PC-3 (cell line): ENCODE measurements at regions not wholly inside any gene's neighbourhood (a gene's known extent, or its start where the extent isn't known, plus 50 kb on each side); places are given as distances from the start of the nearest gene placed in this dataset.

Experiments used
- EZH2 ChIP-seq: fragments of 300-600 bp; sonication (generic); IDR thresholded peaks from one replicate; pipeline ENCODE4 v1.6.1; 2017; ENCODE audit warnings: antibody characterized with exemption, mild to moderate bottlenecking, low read length; ENCODE audit not compliant: unreplicated experiment
- EZH2phosphoT487 ChIP-seq: fragments of 300-600 bp; sonication (generic); IDR thresholded peaks from 2 replicates; pipeline ENCODE4 v1.6.1; 2018; ENCODE audit warnings: mild to moderate bottlenecking, antibody characterized with exemption, low read length, borderline replicate concordance
- TF ChIP-seq, protein P1 (sequence below): fragments of 300-600 bp; sonication (generic); conservative IDR thresholded peaks from 2 replicates; pipeline ENCODE4 v1.5.1; 2017; ENCODE audit warnings: antibody characterized with exemption, low read depth, mild to moderate bottlenecking, low read length

DNA sequence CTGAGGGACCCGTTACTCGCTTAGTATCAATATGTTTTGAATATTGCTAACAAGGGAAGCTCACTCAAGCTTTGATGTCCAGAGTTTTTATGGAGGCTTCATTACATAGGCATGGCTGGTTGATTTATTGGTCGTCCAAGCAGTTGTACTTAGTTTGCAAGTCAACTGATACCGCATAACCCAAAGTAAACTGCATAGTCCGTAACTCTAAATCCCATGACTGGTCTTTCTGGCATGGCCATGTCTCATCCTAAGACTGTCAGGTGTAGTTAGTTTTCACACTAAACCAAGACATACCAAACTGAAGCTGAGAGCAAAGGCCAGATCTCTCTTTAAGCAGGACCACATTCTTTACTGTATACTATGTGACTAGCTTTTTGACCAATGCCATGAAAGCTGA, 397.9 kb downstream of the TFEC start:
- TF ChIP-seq, protein P1, sequence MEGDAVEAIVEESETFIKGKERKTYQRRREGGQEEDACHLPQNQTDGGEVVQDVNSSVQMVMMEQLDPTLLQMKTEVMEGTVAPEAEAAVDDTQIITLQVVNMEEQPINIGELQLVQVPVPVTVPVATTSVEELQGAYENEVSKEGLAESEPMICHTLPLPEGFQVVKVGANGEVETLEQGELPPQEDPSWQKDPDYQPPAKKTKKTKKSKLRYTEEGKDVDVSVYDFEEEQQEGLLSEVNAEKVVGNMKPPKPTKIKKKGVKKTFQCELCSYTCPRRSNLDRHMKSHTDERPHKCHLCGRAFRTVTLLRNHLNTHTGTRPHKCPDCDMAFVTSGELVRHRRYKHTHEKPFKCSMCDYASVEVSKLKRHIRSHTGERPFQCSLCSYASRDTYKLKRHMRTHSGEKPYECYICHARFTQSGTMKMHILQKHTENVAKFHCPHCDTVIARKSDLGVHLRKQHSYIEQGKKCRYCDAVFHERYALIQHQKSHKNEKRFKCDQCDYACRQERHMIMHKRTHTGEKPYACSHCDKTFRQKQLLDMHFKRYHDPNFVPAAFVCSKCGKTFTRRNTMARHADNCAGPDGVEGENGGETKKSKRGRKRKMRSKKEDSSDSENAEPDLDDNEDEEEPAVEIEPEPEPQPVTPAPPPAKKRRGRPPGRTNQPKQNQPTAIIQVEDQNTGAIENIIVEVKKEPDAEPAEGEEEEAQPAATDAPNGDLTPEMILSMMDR = no peak
- no peak for TF ChIP-seq EZH2
- TF ChIP-seq EZH2phosphoT487 = no peak
